NCI-H69 (cell line): ENCODE measurements at regions not wholly inside any gene's neighbourhood (a gene's known extent, or its start where the extent isn't known, plus 50 kb on each side); places are given as distances from the start of the nearest gene placed in this dataset.
A peak's percentile ranks its signal among the peaks of the same experiment; 100 is the strongest.

ENCODE experiments used
- DNase-seq: peaks from one replicate; lab custom pipeline; 2025; lab: John Stamatoyannopoulos, UW

- no peak for DNase-seq
These were observed 168.1 kb upstream of the MBNL1 start for GRCh38 chr3:152100491-152101132.

GRCh38 chr3:152102410-152102809 is 166.3 kb upstream of the MBNL1 start:
- peak; percentile 6 for DNase-seq

- DNase-seq: no peak
These were observed 165.5 kb upstream of the MBNL1 start for GRCh38 chr3:152103257-152103656.

- no peak for DNase-seq
These were observed 163.8 kb upstream of the MBNL1 start for GRCh38 chr3:152104847-152105415.

GRCh38 chr3:152105446-152105845 is 163.3 kb upstream of the MBNL1 start:
- DNase-seq: no peak

GRCh38 chr3:152109038-152109437 is 159.7 kb upstream of the MBNL1 start:
- no peak for DNase-seq

- DNase-seq: no peak
These were observed 155.3 kb upstream of the MBNL1 start for GRCh38 chr3:152113413-152113812.

- no peak for DNase-seq
These were observed 154.6 kb upstream of the MBNL1 start for GRCh38 chr3:152113992-152114651.

- no peak for DNase-seq
These were observed 148.0 kb upstream of the MBNL1 start for GRCh38 chr3:152120601-152121269.

GRCh38 chr3:152121270-152121636 is 147.5 kb upstream of the MBNL1 start:
- DNase-seq: no peak

- DNase-seq: no peak
These were observed 145.9 kb upstream of the MBNL1 start for GRCh38 chr3:152122851-152123250.

- no peak for DNase-seq
These were observed 145.3 kb upstream of the MBNL1 start for GRCh38 chr3:152123457-152123856.

- no peak for DNase-seq
These were observed 142.5 kb upstream of the MBNL1 start for GRCh38 chr3:152126260-152126659.

- no peak for DNase-seq
These were observed 141.7 kb upstream of the MBNL1 start for GRCh38 chr3:152127058-152127457.

GRCh38 chr3:152128356-152128755 is 140.4 kb upstream of the MBNL1 start:
- DNase-seq: no peak

- no peak for DNase-seq
These were observed 129.1 kb upstream of the MBNL1 start for GRCh38 chr3:152139651-152140050.

- no peak for DNase-seq
These were observed 122.3 kb upstream of the MBNL1 start for GRCh38 chr3:152146461-152146860.

- no peak for DNase-seq
These were observed 121.0 kb upstream of the MBNL1 start for GRCh38 chr3:152147748-152148147.

- DNase-seq: no peak
These were observed 120.2 kb upstream of the MBNL1 start for GRCh38 chr3:152148579-152148978.

GRCh38 chr3:152149832-152150231 is 118.9 kb upstream of the MBNL1 start:
- no peak for DNase-seq

GRCh38 chr3:152151216-152151876 is 117.4 kb upstream of the MBNL1 start:
- DNase-seq: no peak
